Posterior cingulate gyrus (tissue), 11 donors: ENCODE measurements at regions not wholly inside any gene's neighbourhood (a gene's known extent, or its start where the extent isn't known, plus 50 kb on each side); places are given as distances from the start of the nearest gene placed in this dataset.
"Not testable (repeated sequence)": the region's sequence is repeated elsewhere in the genome, so short reads cannot be mapped to it uniquely, and the experiment has no call there.

Experiments
- DNase-seq, 10 donors: peaks; one replicate each; pipeline versions ENCODE4 v3.0.0 to v3.0.0-alpha.2; 2020 to 2021; ENCODE audit warnings: mixed read lengths in 3 of 10
- intact Hi-C: fragments of 100-400 bp; cut with DNase I; formaldehyde crosslinking; loops from one replicate; pipeline ENCODE4 v1.15.1; 2023

DNA sequence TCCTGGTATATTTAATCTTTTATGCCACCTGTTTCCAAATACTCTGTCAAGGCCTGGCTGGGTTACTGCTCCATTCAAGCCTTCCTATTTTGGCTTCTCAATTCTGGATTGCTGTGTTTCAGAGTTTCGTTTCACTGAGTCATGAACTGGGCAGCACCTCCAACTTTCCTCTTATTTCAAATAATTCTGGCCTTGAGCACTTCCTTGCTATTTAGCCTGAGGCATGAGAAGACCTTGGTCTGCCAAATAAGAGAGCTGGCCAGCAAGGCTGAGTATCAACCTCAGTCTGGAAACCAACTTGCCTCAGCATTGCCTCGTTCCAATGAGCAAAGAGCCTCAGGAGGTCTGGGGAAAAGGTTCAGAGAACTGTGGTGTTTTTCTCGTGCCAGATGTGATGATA is 66.6 kb downstream of the TNFAIP3 start:
- intact Hi-C loops = no loop called here
- DNase-seq = no peak

DNA sequence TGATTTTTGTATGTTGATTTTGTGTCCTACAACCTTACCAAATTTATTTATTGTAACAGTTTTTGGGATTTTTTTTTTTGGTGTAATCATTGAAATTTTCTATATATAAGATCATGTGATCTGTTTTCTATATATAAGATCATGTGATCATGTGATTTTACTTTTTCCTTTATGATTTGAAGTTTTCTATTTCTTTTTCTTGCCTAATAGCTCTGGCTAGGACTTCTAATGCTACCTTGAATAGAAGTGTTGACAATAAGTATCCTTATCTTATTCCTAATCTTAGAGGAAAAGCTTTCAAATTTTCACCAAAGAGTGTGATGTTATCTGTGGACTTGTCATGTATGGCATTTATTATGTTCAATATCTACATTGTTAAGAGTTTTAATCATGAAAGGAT is 69.7 kb downstream of the TNFAIP3 start:
- intact Hi-C loops = no loop called here
- no peak for DNase-seq

DNA sequence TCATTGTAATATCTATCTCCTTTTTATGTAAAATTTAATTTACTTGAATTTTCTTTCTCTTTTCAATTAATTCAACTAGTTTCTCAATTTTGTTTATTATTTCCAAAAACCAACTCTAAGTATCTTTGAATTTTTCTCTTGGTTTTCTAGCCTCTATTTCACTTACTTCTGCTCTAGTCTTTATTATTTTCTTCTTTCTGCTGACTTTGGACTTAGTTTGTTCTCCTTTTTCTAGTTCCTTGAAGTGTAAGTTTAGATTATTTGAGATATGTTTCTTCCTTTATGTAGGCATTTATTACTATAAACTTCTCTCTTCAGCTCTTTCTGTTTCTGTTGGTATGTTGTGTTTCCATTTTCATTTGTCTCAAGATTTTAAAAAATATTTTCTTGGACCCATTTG is 70.8 kb downstream of the TNFAIP3 start:
- intact Hi-C loops = no loop called here
- DNase-seq = no peak

DNA sequence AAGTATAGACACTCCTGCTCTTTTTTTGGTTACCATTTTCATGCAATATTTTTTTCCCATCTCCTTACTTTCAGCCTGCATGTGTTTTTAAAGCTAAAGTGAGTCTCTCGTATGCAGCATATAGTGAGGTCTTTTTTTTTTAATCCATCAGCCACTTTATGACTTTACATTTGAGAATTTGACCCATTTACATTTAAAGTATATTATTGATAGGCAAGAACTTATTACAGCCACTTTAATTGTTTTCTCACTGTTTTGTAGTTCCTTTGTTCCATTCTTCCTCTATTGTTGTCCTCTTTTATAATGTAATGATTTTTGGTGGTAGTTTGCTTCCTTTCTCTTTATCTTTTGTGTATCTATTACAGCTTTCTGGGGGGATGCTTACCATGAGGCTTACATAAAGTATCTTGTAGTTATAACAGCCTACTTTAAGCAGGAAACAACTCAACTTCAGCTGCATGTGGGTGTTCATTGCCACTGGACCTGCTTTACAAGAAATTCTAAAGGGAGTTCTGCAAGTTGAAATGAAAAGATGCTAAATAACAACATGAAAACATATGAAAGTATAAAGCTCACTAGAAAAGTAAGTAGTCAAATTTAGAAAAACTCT is 71.8 kb downstream of the TNFAIP3 start:
- DNase-seq = no peak
- intact Hi-C loops = no loop called here

DNA sequence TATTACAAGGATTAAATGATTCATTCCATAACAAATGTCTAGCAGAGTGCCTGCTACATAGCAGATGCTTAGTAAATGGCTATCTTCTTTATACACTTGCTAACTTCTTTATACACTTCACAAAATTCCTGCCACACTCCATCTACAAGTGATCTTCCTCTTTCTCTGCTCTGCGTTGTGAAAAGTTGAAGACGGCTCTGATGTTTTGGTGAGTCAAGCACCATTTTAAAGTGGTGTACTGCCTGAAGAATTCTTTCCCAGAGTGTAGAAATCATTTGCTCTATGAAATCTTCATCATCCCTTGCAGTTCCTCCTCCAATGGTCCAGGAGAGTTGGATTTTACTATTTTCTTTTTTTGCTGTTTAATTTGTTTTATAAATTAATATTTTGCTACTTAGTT is 74.9 kb downstream of the TNFAIP3 start:
- DNase-seq = no peak
- intact Hi-C loops = no loop called here

DNA sequence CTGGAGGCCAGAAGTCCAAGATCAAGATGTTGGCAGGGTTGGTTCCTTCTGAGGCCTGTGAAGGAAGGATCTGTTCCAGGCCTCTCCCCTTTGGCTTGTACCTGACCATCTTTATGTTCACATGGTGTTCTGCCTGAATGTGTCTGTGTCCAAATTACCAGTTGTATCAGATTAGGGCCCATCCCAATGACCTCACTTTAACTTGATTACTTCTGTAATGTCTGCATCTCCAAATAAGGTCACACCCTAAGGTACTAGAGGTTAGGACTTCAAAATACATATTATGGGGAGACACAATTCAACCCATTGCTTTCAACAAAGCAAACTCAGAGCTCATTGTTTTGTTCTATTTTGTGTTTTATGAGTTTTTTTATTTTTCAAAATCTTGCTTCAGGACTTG is 75.7 kb downstream of the TNFAIP3 start:
- no peak for DNase-seq
- intact Hi-C loops = no loop called here

DNA sequence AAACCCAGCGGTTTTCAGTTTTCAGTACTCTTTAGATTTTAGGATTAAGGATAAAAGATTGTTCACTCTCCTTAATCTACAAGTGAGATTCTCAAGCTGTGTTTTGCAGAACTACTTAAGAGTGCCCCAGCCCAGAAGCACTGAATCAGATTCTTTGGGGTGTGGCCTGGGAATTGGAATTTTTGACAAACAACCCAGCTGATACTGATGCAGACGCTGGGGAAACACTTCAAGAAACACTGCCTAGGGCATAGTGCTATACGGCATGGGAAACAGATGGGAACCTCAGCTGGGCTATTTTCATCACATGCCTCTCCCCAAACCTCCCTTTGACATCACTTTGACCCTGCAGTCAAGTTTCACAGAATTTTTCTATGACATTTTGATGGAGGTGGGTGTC is 77.3 kb downstream of the TNFAIP3 start:
- not testable (repeated sequence) for DNase-seq
- intact Hi-C loops = loop anchor here (2.0 kb wide), 1 partner anchor 236 kb away; no protein-coding TSS in a partner anchor

DNA sequence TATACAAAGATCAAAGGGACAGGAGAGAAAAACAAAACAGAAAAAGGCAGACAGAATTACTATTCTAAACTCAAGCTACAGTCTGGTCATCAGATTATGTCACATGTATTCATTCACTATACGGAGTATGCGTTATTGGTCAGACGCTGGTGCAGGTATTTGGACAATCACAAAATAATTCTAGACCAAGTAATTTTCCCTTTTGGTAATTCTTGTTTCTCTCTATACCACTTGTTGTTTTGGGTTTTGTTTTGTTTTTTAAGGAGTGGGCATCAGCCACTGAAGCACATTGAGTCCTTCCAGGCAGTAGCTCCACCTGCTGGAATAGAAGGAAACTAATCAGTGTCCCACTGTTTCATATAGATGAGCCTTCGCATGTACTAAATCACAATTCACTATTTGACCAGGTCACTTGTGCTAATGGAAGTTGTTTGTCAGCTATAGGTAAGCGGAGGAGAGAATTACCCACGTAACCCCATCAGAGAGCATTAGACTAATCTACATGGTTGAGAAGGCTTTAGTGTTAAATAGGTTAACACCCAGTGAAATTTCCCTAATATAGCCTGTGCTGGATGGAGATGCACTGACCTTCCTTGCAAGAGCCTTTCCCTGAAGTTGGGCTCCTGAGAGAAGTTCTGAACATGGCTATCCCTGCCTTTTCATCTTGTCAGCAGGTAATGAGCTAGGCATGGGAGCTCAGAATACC is 77.9 kb downstream of the TNFAIP3 start:
- intact Hi-C loops = loop anchor here (2.0 kb wide), 1 partner anchor 236 kb away; no protein-coding TSS in a partner anchor
- DNase-seq = no peak

DNA sequence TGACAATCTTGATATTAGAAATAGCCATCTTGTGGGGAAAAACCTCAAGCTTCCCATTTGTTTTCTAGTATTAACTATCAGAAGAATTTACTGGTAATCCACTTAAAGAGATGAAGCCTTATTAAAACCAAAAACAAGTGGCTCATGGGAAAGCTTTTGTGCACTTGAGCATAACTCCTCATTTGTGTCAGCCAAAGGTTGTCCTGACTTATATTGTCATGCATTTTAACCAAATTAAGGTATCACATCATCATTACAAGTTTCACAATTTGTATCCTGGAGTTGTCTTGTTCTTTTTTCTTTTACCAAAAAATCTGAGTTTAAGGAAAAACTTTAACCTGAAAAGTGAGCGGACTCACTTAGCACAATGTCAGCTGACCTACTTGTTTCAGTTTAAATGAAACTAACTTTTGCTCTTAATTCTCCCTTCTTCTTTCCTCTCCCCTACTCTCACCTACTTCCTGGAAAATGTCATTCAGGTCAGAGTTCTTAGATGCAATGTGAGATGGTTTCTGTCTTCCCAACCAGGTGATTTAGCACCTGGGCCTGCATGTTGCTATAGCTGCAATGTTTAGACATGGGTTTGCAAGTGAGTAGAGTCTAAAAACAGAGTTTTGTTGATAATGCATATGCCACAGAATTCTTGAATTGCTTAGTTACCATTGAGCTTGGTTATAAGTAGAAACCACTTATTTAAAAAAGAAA is 82.8 kb downstream of the TNFAIP3 start:
- no peak for DNase-seq
- intact Hi-C loops = no loop called here

DNA sequence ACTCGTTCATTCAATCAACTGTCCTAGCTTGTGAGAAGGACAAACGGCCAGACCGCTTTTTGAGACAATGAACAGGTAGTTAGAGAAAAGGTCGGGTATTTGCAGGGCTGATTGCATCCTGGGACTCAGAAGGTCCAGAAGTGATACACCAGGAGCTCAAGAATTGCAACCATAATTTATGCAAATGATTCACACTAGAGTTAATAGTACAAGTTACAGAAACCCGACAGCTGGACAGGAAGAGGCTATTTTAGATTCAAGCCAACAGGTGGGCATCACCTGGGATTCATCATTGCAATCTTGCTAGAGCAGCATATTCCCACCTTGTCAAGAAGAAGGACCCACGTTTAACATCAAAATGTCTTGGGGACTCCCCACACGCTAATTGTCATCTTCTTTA is 83.5 kb downstream of the TNFAIP3 start:
- intact Hi-C loops = no loop called here
- no peak for DNase-seq

DNA sequence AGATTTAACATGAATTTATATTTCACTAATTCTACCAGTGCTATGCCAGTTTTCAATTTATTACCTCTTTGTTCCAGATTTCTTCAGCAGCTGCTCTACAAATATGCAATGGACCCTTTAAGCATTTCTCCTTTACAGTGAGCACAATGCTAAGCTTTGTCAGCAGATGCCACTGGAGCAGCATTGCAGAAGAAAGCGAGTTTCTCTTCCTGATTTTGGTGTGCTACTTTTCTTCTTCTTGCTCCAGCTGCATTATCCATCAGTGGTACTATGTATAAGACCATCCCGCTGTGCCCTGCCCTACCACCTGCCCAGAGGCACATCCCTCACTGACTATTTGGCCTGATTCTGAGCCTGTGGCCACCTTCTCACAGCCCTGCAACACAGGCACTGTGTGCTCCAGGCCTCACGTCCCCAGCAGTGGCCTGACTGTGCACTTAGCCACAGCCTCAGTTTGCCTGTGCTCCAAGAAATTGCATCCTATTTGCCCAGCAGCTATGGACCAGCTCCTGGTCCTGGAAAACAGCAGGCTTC is 84.1 kb downstream of the TNFAIP3 start:
- intact Hi-C loops = no loop called here

DNA sequence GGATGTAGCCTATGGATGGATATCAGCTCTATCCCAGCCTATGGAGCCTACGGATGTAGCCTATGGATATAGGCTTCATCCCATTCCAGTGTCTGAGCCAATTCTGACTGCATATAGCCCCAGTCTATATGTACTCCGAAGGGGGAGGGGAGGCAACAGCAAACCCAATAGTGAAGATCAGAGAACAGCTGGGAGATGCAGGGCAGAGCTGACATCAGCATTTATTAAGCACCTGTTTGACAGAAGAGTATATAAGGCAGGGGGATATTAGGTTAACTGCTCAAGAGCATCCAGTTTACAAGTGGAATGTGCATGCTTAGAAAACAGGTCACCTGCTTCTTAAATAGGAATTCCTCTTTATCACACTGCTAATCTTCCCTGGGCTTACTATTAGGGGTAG is 85.2 kb downstream of the TNFAIP3 start:
- no peak for DNase-seq
- intact Hi-C loops = no loop called here

More for the DNA sequence above, 84.1 kb downstream of the TNFAIP3 start:
- peak in 1 of 10 donors; percentile 62 for DNase-seq

DNA sequence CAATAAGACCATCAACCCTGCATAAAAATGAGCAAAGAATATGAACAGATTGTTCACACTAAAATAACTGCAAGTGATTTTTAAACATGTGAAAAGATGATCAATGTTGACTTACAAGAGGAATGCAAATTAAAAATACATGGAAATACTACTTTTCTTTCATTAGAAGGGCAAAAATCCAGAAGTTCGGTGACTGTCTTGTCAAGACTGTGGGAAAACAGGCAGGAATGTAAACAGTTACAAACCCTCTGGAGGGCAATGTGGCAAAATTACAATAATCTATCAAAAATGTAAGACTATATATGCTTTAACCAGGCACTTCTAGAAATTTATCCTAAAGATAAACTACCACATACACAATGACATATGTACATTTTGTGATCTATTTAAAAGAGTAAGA is 86.7 kb downstream of the TNFAIP3 start:
- no peak for DNase-seq
- intact Hi-C loops = no loop called here

DNA sequence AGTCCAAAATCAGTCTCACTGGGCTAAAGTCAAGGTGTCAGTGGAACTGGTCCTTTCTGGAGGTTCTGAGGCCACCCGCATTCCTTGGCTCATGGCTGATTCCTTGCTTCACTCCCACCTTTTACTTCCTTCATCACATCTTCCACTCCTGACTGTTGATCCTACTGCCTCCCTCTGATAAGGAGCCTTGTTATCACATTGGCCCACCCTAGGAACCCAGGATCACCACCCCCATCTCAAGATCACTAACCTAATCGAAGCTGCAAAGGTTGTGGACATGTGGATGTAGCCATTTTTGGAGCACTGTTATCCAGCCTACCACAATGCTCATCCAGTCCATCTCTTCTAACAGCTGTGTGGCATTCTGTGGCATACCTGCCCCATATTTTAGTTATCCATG is 87.2 kb downstream of the TNFAIP3 start:
- no peak for DNase-seq
- intact Hi-C loops = no loop called here

DNA sequence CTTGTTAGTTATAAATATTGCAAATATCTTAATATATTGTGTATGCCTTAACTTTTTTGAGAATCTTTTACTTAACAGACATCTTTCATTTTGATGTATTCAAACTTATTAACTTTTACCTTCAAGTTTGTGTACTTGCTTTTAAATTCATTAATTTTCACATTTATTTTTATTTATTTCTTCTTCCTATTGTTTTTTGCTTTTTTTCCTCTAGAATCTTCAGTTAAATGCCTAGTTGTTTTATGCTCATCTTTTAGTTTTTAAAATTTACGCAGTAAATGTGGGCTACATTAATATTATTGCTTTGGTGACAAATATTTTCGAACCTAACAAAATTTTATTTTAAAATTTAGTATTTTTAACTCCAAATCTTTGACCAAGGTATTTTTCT is 89.0 kb downstream of the TNFAIP3 start:
- DNase-seq = no peak
- intact Hi-C loops = no loop called here

DNA sequence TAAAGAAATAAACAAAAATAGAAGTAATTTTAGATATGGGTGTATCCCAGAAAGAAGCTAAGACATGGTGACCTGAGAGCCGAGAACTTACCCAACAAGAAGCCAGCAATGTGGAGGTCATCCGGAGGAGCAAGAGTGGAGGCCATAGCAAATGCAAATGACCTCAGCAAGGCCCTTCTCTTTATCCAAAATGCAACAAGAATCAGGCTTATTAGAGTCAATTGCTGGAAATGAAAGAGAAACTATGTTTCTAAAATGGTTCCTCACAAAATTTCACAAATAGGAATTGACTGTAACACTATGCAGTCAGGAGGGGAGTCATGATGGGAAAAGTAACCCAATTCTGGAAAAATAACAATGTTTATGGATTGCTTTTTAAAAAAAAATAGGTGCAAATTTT is 90.4 kb downstream of the TNFAIP3 start:
- intact Hi-C loops = no loop called here
- DNase-seq = no peak

DNA sequence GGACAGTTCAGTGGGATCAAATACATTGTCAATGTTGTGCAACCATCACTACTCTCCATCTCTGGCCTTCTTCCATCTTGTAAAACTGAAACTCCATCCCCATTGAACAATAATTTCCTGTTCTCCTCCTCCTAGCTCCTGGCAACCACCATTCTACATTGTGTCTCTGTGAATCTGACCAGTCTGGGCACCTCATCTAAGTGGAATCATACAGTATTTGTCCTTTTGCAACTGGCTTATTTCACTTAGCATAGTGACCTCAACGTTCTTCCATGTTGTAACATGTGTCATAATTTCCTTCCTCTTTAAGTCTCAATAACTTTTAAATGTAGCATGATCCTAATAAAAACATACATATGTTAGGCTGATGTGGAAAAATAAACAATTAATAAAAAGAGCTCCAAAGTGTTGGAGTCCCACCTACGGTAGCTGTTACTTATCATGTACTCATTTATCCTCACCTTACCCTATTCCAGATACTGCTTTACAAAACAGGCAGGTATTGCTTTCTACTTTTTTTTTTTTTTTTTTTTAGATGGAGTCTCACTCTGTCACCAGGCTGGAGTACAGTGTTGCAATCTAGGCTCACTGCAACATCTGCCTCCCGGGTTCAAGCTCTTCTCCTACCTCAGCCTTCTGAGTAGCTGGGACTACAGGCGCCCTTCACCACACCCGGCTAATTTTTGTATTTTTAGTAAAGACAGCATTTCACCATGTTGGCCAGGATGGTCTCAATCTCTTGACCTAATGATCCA is 91.9 kb downstream of the TNFAIP3 start:
- DNase-seq = no peak
- intact Hi-C loops = no loop called here

DNA sequence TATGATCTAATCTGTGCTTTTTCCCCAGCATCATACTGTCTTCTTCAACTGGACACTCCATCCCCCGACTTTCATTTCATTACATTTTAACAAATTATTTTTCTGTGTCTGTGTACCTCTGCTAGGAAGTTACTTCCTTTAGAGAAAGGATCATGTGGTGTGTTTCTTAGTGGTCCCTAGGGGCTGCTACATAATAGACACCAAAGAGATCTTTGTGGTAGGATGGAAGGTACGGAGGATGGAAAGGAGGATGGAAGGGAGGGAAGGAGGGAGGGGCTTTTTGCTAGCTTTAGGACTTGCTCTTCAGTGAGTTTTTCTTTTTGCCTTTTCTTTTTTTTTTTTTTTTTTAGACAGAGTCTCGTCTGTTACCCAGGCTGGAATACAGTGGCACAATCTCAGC is 95.7 kb downstream of the TNFAIP3 start:
- intact Hi-C loops = no loop called here
- DNase-seq = no peak

DNA sequence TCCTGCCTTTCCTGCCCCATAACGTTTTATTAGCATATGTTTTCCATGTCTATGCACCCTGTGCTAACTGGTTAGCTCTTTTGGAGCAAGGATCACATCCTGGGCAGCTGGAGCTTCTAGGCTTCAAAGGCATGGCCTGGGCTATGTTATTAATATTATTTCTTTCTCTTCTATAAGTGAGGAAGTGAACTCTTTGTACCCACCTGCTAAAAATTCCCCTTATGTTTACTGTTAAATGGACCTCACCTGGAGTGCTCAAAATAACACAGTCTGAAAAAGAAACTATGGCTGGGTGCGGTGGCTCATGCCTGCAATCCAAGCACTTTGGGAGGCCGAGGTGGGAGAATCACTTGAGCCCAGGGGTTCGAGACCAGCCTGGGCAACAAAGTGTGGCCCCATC is 97.8 kb downstream of the TNFAIP3 start:
- DNase-seq = no peak
- intact Hi-C loops = no loop called here

DNA sequence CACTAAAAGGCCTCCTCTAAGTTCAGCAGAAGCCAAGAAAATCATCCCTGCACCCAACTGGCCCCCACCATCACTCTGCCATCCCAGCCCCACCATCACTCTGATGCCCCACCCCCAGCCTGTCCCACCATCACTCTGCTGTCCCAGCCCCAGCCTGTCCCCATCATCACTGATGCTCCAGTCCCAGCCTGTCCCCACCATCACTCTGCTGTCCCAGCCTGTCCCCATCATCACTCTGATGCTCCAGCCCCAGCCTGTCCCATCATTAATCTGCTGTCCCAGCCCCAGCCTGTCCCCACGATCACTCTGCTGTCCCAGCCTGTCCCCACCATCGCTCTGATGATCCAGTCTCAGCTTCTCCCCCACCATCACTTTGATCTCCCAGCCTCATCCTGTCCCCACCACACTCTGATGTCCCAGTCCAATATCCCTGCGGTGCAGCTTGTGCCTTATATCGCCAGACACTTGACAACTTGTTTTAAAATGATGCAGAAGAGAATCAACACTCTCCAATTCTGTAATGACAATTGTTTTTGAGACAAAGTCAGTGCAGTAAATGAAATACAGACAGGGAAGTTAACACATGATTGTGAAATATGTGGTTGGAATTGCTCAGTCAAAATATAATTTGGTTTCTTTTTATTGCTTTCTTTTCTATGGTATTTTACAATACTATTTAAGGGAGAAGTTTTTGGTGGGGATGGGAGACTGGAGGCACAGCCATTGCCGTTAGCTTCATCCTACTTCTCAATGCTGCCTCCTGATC is 100.8 kb downstream of the TNFAIP3 start:
- DNase-seq = no peak
- intact Hi-C loops = no loop called here
